Astrocyte of the hippocampus (primary cell): ENCODE measurements at regions not wholly inside any gene's neighbourhood (a gene's known extent, or its start where the extent isn't known, plus 50 kb on each side); places are given as distances from the start of the nearest gene placed in this dataset.

Experiments
- DNase-seq: peaks from one replicate; pipeline ENCODE4 v3.0.0; 2011; ENCODE audit warnings: low read depth, low spot score

DNA sequence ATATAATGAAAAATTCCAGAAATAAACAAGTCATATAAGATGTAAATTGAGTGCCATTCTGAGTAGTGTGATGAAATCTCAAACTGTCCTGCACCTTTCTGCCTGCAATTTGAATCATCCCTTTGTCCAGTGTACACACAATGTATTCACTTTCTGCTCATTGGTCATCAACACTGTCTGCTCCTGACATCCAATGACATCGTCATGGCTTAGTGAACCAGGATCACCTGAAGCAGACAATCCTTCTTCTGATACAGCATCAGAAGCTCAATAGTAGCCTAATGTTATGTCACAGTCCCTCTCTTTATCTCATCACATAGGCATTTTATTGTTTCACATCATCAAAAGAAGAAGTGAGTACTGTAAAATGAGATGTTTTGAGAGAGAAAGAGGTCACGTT, 366.3 kb downstream of the RFPL4B start:
- no peak for DNase-seq

DNA sequence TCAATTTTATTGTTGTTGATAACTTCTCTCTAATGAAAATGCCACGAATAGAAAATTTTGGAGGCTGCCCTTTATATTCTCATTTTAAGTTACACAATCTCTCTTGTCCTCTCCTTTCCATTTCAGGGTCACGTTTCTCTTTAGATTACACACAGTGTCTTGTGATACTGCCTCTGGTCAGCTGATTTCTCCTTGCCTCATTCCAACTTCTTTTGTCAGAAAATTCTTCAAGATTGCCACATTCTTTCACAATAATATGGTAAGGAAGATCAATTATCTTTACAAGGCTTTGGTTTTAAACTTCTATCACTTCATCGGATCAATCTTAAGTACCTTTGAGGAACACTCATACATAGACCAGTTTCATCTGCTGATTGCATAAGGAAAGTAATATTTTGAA, 370.3 kb downstream of the RFPL4B start:
- no peak for DNase-seq

DNA sequence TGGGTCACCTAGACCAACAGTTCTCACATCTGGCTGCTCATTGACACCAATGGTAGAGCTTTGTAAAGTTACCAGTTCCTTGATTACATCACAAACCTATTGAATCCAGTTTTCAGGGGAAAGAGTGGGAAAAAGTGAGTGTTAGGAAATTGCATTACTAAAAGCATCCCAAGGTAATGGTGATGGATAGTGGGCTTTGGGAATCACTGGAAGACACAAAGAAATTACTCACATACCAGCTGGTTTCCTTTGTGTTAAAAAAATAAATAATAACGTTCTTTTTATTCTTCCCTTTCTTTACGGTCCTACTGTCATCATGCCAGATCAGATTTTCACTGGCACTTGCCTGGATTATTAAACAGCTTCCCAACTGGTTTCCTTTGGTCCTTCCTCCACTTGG, 370.7 kb downstream of the RFPL4B start:
- DNase-seq: no peak

GRCh38 chr6:112725541-112726085, 378.5 kb downstream of the RFPL4B start:
- DNase-seq: no peak

GRCh38 chr6:112735129-112735528, 388.0 kb downstream of the RFPL4B start:
- DNase-seq: no peak

DNA sequence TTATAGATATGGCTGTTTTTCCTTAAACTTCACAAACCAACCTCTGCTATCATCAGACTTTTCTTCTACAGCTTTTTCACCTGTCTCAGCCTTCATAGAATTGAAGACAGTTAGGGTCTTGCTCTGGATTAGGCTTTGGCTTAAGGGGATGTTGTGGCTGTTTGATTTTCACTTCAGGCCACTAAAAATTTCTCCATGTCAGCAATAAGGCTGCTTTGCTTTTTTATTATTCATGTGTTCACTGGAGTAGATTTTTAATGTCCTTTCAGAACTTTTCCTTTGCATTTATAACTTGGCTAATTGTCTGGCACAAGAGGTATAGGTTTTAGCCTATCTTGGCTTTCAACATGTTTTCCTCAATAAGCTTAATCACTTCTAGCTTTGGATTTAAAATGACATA, 392.6 kb downstream of the RFPL4B start:
- DNase-seq: no peak

DNA sequence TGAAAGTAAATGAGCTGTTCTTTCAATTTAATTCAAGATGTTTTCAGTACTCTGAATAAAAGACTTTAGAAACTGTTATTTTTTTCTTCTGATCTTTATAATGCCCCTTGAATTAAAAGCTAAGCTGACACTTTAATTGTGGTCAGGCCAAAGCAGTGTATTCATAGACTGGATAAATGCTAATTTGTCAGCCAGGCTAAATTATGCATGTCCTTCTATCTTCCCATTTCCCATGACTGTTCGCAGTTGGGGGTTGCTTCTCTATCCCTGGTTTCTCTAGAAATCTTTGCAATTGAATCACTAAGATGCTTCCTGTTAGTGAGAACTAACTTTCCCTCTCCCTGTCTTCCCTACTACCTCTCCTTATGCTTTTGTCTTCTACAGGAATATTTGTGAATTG, 396.2 kb downstream of the RFPL4B start:
- peak; percentile 40 for DNase-seq

GRCh38 chr6:112744827-112745226, 397.7 kb downstream of the RFPL4B start:
- no peak for DNase-seq

- no peak for DNase-seq
These were observed 398.6 kb downstream of the RFPL4B start for GRCh38 chr6:112745765-112746164.

- DNase-seq: no peak
These were observed 402.5 kb downstream of the RFPL4B start for GRCh38 chr6:112749673-112750072.

DNA sequence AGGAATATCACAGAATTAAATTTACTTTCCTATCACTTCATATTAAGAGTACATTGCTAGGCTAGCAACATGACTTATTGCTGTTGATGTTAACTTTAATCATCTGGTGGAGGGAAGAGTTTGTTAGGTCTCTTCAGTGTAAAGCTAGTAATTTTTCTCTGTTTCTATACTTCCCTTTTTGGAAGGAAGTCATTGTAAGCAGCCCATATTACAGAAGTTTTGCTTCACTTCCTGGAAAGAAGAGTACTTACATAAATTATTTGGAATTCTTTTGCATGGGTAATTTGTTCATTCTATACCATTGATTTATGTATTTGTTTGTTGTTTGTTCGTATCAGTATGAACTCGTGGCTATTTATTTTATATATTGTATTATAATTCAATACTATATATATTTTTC, 405.2 kb downstream of the RFPL4B start:
- DNase-seq: no peak

DNA sequence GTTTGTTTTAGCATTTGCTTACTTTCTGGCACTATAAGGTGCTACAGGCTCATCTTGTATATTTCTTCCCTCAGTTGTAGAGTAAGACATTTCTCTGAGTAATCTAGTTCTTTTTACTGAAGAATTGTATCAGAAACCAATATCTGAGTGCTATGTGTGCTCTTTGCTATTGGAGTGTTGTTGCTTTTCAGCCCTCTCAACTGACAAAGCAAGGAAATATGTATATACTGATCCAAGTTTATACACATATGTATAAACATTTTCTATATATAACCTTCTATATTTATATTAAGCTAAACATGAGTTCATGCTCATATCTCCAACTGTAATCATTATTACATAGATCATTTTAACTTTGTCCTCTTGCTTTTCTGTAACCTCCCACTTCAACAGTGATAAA, 405.7 kb downstream of the RFPL4B start:
- DNase-seq: no peak

DNA sequence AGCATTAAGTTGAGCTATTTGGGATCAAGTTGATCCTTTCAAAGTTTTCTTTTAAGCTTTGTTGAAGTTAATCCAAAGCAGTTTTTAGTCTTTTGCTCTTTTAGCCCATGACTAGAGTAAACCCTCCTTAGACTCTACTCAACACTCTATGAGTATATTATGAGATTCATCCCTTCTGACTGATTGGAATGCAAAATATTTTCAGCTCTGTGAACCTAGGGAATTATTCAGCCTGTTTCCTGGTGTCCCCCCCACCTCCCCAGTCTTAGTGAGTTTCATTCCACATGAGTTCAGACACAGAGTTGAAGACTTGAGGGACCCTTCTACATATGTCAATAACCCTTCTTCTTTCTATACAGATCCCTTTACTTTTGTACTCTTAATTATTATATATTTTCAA, 413.7 kb downstream of the RFPL4B start:
- DNase-seq: no peak

DNA sequence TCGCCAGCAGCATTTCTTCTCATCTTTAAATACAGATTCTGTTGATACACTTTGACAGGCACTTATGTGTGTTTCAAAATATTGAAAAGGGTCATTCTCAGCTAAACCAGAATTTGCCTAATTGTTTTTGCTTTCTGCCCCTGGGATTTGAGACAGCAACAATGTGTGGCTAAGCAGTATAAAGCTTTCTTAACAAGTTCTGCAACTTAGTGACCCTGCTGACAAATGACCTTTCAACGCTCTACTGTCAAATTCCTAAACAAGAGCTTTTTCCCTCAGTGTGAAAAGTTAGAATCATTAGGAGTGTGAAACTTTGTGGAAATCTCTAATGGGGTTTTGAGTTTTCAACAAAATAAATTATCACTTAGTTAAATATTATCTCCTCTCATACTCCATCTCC, 414.6 kb downstream of the RFPL4B start:
- no peak for DNase-seq

DNA sequence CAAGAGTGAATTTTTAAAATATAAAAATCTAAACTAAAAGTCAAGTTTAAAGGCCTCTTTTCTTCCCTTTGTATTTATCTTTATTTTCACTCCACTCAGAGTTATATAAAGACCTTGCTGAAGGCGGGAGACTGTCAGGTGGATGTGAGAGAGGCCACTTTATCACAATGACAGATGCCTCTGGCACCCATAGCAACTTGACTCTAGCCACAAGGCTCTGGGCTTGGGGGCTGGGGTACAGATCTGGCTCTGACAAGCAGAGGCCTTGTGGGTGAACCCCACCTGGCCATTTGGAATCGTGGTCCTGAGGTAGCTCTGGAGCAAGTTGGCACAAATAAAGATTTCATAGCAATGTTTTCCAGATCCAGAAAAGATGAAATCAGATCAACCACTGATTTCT, 417.2 kb downstream of the RFPL4B start:
- DNase-seq: no peak

GRCh38 chr6:112770308-112770707, 423.2 kb downstream of the RFPL4B start:
- no peak for DNase-seq

DNA sequence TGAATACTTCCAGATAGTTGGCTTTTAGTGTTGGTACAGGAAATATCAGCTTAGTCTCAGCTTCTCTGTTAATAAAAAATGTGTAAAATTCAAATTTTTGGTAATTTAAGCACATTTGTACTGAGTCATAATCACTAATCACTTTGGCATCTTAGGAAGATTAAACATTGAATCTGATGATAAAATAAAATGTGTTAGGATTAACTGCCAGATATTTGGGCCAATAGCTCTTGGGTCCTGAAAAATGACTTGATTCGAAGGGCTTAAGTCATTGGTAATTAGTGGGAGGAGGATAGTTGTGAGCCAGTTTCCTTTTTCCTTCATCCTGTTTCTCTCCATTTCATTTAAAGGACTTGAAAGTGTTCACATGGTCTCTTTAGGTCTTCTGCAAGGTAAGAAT, 426.1 kb downstream of the RFPL4B start:
- no peak for DNase-seq

GRCh38 chr6:112774319-112774718, 427.2 kb downstream of the RFPL4B start:
- no peak for DNase-seq

GRCh38 chr6:112780498-112781096, 433.5 kb downstream of the RFPL4B start:
- DNase-seq: peak; percentile 90

DNA sequence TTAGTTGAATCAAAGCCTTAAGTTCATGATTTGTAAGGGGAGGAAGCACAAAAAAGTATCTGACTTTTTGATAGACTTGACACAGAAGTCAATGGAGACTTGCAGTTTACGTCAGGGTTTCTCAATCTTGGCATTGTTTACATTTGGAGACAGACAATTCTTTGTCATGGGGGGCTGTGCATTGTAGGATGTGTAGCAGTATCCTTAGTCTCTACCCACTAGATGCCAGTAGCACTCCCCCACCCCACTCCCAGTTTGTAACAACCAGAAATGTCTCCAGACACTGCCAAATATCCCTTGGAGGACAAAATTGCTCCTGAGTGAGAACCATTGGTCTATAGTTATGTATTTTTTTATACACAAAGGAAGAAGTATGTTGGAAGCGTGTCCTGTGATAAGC, 434.1 kb downstream of the RFPL4B start:
- peak; percentile 48 for DNase-seq

- DNase-seq: no peak
These were observed 438.3 kb downstream of the RFPL4B start for GRCh38 chr6:112785408-112785807.

- no peak for DNase-seq
These were observed 439.7 kb downstream of the RFPL4B start for GRCh38 chr6:112786801-112787200.

DNA sequence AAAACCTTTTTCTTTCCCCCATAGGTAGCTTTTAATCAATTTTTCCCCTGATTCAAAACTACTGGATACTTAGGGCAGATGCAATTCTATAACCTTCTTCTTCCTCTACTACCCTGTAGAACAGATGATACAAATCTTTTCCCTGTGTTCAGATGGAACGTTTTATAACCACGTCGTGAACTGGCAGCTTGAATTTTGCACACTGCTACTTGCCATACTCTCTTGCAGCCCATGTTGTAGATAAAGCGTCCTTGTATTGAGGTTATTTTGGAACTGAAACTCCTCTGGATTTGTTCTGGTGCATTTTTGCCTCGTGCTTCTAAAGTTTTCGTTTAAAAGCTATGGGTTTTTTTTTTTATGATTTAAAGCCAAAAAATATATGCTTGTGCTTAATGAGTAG, 440.2 kb downstream of the RFPL4B start:
- DNase-seq: no peak

GRCh38 chr6:112795316-112795715, 448.2 kb downstream of the RFPL4B start:
- no peak for DNase-seq
